ENCODE measurements at regions not wholly inside any gene's neighbourhood (a gene's known extent, or its start where the extent isn't known, plus 50 kb on each side); places are given as distances from the start of the nearest gene placed in this dataset.
A peak's percentile ranks its signal among the peaks of the same experiment; 100 is the strongest.

- intact Hi-C loops (cut with DNase I): no loop called here
- FAIRE-seq: no peak
- no peak overlapping the region for H3K9ac ChIP-seq (ENCODE audit: low read length in 3 of 3)
- no peak for DNase-seq
- no peaks in the 10 kb centered on the region for H3K9me3 ChIP-seq (ENCODE audit: control insufficient read depth in 2 of 3, insufficient read depth in 1 of 3, low read length in 3 of 3)
- H3K27me3 ChIP-seq (ENCODE audit: control insufficient read depth, insufficient read depth, low read length): no peaks in the 10 kb centered on the region
- peaks cover 3 to 14% (median 7%) of the 10 kb centered on the region in 3 donors for H3K4me1 ChIP-seq (ENCODE audit: control insufficient read depth in 2 of 3, insufficient read depth in 2 of 3, low read depth in 1 of 3, low read length in 3 of 3)
- no peak for TF ChIP-seq CTCF (IDR thresholded peaks at IDR 0.05; ENCODE audit: borderline replicate concordance, extremely low read depth, insufficient read depth)
- H3K27ac ChIP-seq (ENCODE audit: low read depth in 2 of 2, low read length in 2 of 2): no peak overlapping the region
- H3K4me3 ChIP-seq (ENCODE audit: low read length in 3 of 3): no peak overlapping the region
- H3K36me3 ChIP-seq (ENCODE audit: control insufficient read depth in 2 of 3, insufficient read depth in 3 of 3, low read length in 3 of 3): no peaks in the 10 kb centered on the region
These were observed 226.5 kb downstream of the ANAPC1 start for GRCh38 chr2:111657351-111657975.

GRCh38 chr2:111659361-111660333 is 224.3 kb downstream of the ANAPC1 start:
- intact Hi-C loops (cut with DNase I): no loop called here
- FAIRE-seq: no peak

GRCh38 chr2:111660811-111661210 is 223.2 kb downstream of the ANAPC1 start:
- FAIRE-seq (no peak), DNase-seq (no peak)
- no peak overlapping the region for H3K4me3 ChIP-seq (ENCODE audit: low read length in 3 of 3)
- H3K36me3 ChIP-seq (ENCODE audit: control insufficient read depth in 2 of 3, insufficient read depth in 3 of 3, low read length in 3 of 3): no peaks in the 10 kb centered on the region
- H3K4me1 ChIP-seq (ENCODE audit: control insufficient read depth in 2 of 3, insufficient read depth in 2 of 3, low read depth in 1 of 3, low read length in 3 of 3): peaks cover 3 to 14% (median 7%) of the 10 kb centered on the region in 3 donors
- no peaks in the 10 kb centered on the region for H3K9me3 ChIP-seq (ENCODE audit: control insufficient read depth in 2 of 3, insufficient read depth in 1 of 3, low read length in 3 of 3)
- no peak overlapping the region for H3K9ac ChIP-seq (ENCODE audit: low read length in 3 of 3)
- H3K27ac ChIP-seq (ENCODE audit: low read depth in 2 of 2, low read length in 2 of 2): peak overlapping the region; percentile 26 to 43
- TF ChIP-seq CTCF (IDR thresholded peaks at IDR 0.05; ENCODE audit: borderline replicate concordance, extremely low read depth, insufficient read depth): no peak
- intact Hi-C loops (cut with DNase I): no loop called here
- H3K27me3 ChIP-seq (ENCODE audit: control insufficient read depth, insufficient read depth, low read length): no peaks in the 10 kb centered on the region

More at GRCh38 chr2:111659361-111660333, 224.3 kb downstream of the ANAPC1 start:
- Histone ChIP-seq H3K9me3 (ENCODE audit: control insufficient read depth in 2 of 3, insufficient read depth in 1 of 3, low read length in 3 of 3) (no peaks in the 10 kb centered on the region), H3K9ac (ENCODE audit: low read length in 3 of 3) (peak overlapping the region in 2 of 3 donors; percentile 8 to 71), H3K36me3 (ENCODE audit: control insufficient read depth in 2 of 3, insufficient read depth in 3 of 3, low read length in 3 of 3) (no peaks in the 10 kb centered on the region), H3K27me3 (ENCODE audit: control insufficient read depth, insufficient read depth, low read length) (no peaks in the 10 kb centered on the region), H3K4me3 (ENCODE audit: low read length in 3 of 3) (peak overlapping the region in 1 of 3 donors; percentile 27), H3K4me1 (ENCODE audit: control insufficient read depth in 2 of 3, insufficient read depth in 2 of 3, low read depth in 1 of 3, low read length in 3 of 3) (peaks cover 3 to 14% (median 7%) of the 10 kb centered on the region in 3 donors), H3K27ac (ENCODE audit: low read depth in 2 of 2, low read length in 2 of 2) (peak overlapping the region; percentile 89 to 95)
- DNase-seq: peak; percentile 77 to 91 (median 87)
- TF ChIP-seq CTCF (IDR thresholded peaks at IDR 0.05; ENCODE audit: borderline replicate concordance, extremely low read depth, insufficient read depth): no peak

Measured in kidney (tissue), 13 donors.